ENCODE measurements at regions not wholly inside any gene's neighbourhood (a gene's known extent, or its start where the extent isn't known, plus 50 kb on each side); places are given as distances from the start of the nearest gene placed in this dataset.
"Not testable (repeated sequence)": the region's sequence is repeated elsewhere in the genome, so short reads cannot be mapped to it uniquely, and the experiment has no call there.

GRCh38 chr6:22135395-22135794, 161.4 kb downstream of the PRL start:
- Histone ChIP-seq H3K9me1 (replicated peaks; ENCODE audit: control insufficient read depth, extremely low read depth, insufficient read depth, low read length) (no peaks in the 10 kb centered on the region), H3K36me3 (ENCODE audit: control insufficient read depth in 2 of 2, extremely low read depth in 1 of 2, insufficient read depth in 2 of 2, low read length in 2 of 2) (no peaks in the 10 kb centered on the region), H4K20me1 (replicated peaks; ENCODE audit: control insufficient read depth, extremely low read depth, insufficient read depth, low read length) (no peaks in the 10 kb centered on the region), H3K4me2 (ENCODE audit: insufficient read depth, low read length) (no peak overlapping the region), H3K9ac (replicated peaks; ENCODE audit: extremely low read depth, insufficient read depth, low read length) (no peak overlapping the region), H3K4me1 (ENCODE audit: control insufficient read depth, extremely low read depth, insufficient read depth, low read length) (peaks cover 2% of the 10 kb centered on the region), H3K9me3 (replicated peaks; ENCODE audit: control insufficient read depth, insufficient read depth, low read length) (no peaks in the 10 kb centered on the region), H3K4me3 (replicated peaks in 1 of 3; ENCODE audit: insufficient read depth in 1 of 3, low read depth in 1 of 3, low read length in 3 of 3) (no peak overlapping the region), H3K27me3 (ENCODE audit: control insufficient read depth in 2 of 2, insufficient read depth in 2 of 2, low read length in 2 of 2) (no peaks in the 10 kb centered on the region), H2AFZ (ENCODE audit: low read depth, low read length) (no peak overlapping the region), H3K79me2 (ENCODE audit: control insufficient read depth, insufficient read depth, low read length) (no peaks in the 10 kb centered on the region), H3K27ac (ENCODE audit: insufficient read depth, low read depth, low read length) (no peak overlapping the region)
- FAIRE-seq, result no peak
- ChIA-PET POLR2A (no interaction called here), CTCF (no interaction called here)
- TF ChIP-seq FOS (IDR thresholded peaks at IDR 0.05; ENCODE audit: borderline replicate concordance, insufficient read depth, low read length) (no peak), EZH2 (IDR thresholded peaks at IDR 0.05; ENCODE audit: borderline replicate concordance, low read depth, low read length, severe bottlenecking) (no peak), JUN (IDR thresholded peaks at IDR 0.05; ENCODE audit: borderline replicate concordance, insufficient read depth, insufficient read length, low read depth) (no peak), GATA2 (IDR thresholded peaks at IDR 0.05; ENCODE audit: insufficient read depth, insufficient read length, low read depth, low read length) (no peak), MYC (IDR thresholded peaks at IDR 0.05; ENCODE audit: low read depth, low read length) (no peak), POLR2AphosphoS5 (IDR thresholded peaks at IDR 0.05; ENCODE audit: insufficient read depth, low read depth, low read length) (no peak), POLR2A (IDR thresholded peaks at IDR 0.05; ENCODE audit: low read depth, low read length) (no peak)
- TF ChIP-seq, protein P1, sequence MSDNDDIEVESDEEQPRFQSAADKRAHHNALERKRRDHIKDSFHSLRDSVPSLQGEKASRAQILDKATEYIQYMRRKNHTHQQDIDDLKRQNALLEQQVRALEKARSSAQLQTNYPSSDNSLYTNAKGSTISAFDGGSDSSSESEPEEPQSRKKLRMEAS (IDR thresholded peaks at IDR 0.05; ENCODE audit: insufficient read depth, insufficient read length), result no peak
- TF ChIP-seq, protein P2, sequence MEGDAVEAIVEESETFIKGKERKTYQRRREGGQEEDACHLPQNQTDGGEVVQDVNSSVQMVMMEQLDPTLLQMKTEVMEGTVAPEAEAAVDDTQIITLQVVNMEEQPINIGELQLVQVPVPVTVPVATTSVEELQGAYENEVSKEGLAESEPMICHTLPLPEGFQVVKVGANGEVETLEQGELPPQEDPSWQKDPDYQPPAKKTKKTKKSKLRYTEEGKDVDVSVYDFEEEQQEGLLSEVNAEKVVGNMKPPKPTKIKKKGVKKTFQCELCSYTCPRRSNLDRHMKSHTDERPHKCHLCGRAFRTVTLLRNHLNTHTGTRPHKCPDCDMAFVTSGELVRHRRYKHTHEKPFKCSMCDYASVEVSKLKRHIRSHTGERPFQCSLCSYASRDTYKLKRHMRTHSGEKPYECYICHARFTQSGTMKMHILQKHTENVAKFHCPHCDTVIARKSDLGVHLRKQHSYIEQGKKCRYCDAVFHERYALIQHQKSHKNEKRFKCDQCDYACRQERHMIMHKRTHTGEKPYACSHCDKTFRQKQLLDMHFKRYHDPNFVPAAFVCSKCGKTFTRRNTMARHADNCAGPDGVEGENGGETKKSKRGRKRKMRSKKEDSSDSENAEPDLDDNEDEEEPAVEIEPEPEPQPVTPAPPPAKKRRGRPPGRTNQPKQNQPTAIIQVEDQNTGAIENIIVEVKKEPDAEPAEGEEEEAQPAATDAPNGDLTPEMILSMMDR (IDR thresholded peaks at IDR 0.05; ENCODE audit: extremely low read depth in 1 of 2, insufficient read depth in 1 of 2, low read depth in 1 of 2, low read length in 2 of 2), result no peak
- intact Hi-C loops (cut with micrococcal nuclease) (no loop called here), dilution Hi-C loops (cut with MboI; ENCODE audit: extremely low pct_ligation_motif_present, low sequenced_read_pairs) (no loop called here)
- BruUV-seq (replicated peaks), result no TSS peak
- DNase-seq (ENCODE audit: low read depth, low spot score), result no peak

DNA sequence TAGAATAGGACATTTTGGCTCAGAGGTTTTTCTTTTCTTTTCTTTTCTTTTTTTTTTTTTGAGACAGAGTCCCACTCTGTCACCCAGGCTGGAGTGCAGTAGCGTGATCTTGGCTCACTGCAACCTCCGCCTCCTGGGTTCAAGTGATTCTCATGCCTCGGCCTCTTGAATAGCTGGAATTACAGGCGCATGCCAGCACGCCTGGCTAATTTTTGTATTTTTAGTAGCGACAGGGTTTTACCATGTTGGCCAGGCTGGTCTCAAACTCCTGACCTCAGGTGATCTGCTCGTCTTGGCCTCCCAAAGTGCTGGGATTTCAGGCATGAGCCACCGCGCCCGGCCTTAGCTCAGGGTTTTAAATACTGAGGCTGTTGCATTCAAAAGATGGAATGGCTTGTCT, 156.1 kb downstream of the PRL start:
- dilution Hi-C loops (cut with MboI; ENCODE audit: extremely low pct_ligation_motif_present, low sequenced_read_pairs); H3K9me1 ChIP-seq (replicated peaks; ENCODE audit: control insufficient read depth, extremely low read depth, insufficient read depth, low read length); H3K9ac ChIP-seq (replicated peaks; ENCODE audit: extremely low read depth, insufficient read depth, low read length); H3K27me3 ChIP-seq (ENCODE audit: control insufficient read depth in 2 of 2, insufficient read depth in 2 of 2, low read length in 2 of 2); H3K4me3 ChIP-seq (replicated peaks in 1 of 3; ENCODE audit: insufficient read depth in 1 of 3, low read depth in 1 of 3, low read length in 3 of 3); H3K4me2 ChIP-seq (ENCODE audit: insufficient read depth, low read length); H3K9me3 ChIP-seq (replicated peaks; ENCODE audit: control insufficient read depth, insufficient read depth, low read length); BruUV-seq (replicated peaks); H3K79me2 ChIP-seq (ENCODE audit: control insufficient read depth, insufficient read depth, low read length); DNase-seq (ENCODE audit: low read depth, low spot score); H4K20me1 ChIP-seq (replicated peaks; ENCODE audit: control insufficient read depth, extremely low read depth, insufficient read depth, low read length); FAIRE-seq; POLR2A ChIA-PET; H3K36me3 ChIP-seq (ENCODE audit: control insufficient read depth in 2 of 2, extremely low read depth in 1 of 2, insufficient read depth in 2 of 2, low read length in 2 of 2); H2AFZ ChIP-seq (ENCODE audit: low read depth, low read length): not testable (repeated sequence)
- Histone ChIP-seq H3K27ac (ENCODE audit: insufficient read depth, low read depth, low read length) (peak overlapping the region; percentile 56), H3K4me1 (ENCODE audit: control insufficient read depth, extremely low read depth, insufficient read depth, low read length) (peaks cover 27% of the 10 kb centered on the region)
- intact Hi-C loops (cut with micrococcal nuclease), result loop anchor here (1.0 to 10.0 kb wide), 13 partner anchors 116 to 1263 kb away; no protein-coding TSS in a partner anchor
- CTCF ChIA-PET, result interaction anchor here (1.2 kb wide), 2 partner anchors 28 to 293 kb away, joined by 4 to 6 read pairs; no protein-coding TSS in a partner anchor

Data from endothelial cell of umbilical vein (primary cell).